ENCODE measurements at regions not wholly inside any gene's neighbourhood (a gene's known extent, or its start where the extent isn't known, plus 50 kb on each side); places are given as distances from the start of the nearest gene placed in this dataset.

DNA sequence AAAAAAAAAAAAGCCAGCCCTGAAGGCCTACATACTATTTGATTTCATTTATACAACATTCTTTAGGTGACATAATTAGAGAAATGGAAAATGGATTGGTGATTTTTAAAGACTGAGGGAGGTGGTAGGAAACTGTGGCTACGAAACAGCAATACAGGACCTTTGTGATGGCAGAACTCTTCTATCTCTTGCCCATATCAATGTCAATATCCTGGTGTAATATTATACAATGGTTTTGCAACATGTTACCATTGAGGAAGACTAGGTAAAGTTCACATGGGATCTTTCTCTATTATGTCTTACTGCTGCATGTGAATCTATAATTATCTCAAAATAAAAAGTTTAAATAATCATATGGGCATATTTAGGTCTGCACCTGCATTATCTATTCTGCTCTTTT lies 371.2 kb downstream of the ETS1 start:
- no peak for TF ChIP-seq MXI1 (IDR thresholded peaks at IDR 0.05; ENCODE audit: borderline replicate concordance, low read depth, low read length)
- TF ChIP-seq POLR2A (IDR thresholded peaks at IDR 0.05; ENCODE audit: low read depth, low read length), result no peak
- no peak for TF ChIP-seq RCOR1 (IDR thresholded peaks at IDR 0.05; ENCODE audit: insufficient replicate concordance, low read length)
- TF ChIP-seq, protein P1, sequence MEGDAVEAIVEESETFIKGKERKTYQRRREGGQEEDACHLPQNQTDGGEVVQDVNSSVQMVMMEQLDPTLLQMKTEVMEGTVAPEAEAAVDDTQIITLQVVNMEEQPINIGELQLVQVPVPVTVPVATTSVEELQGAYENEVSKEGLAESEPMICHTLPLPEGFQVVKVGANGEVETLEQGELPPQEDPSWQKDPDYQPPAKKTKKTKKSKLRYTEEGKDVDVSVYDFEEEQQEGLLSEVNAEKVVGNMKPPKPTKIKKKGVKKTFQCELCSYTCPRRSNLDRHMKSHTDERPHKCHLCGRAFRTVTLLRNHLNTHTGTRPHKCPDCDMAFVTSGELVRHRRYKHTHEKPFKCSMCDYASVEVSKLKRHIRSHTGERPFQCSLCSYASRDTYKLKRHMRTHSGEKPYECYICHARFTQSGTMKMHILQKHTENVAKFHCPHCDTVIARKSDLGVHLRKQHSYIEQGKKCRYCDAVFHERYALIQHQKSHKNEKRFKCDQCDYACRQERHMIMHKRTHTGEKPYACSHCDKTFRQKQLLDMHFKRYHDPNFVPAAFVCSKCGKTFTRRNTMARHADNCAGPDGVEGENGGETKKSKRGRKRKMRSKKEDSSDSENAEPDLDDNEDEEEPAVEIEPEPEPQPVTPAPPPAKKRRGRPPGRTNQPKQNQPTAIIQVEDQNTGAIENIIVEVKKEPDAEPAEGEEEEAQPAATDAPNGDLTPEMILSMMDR (conservative IDR thresholded peaks at IDR 0.05; ENCODE audit: low read depth, low read length), result no peak
- TF ChIP-seq SMC3 (IDR thresholded peaks at IDR 0.05; ENCODE audit: low read depth, low read length), result no peak
- TF ChIP-seq NFE2L2 (IDR thresholded peaks at IDR 0.05; ENCODE audit: low read depth, low read length), result no peak
- no peak for TF ChIP-seq RFX5 (IDR thresholded peaks at IDR 0.05; ENCODE audit: low read depth, low read length)
- no peak for TF ChIP-seq FOS (IDR thresholded peaks at IDR 0.05; ENCODE audit: low read depth, low read length)
